ENCODE measurements at regions not wholly inside any gene's neighbourhood (a gene's known extent, or its start where the extent isn't known, plus 50 kb on each side); places are given as distances from the start of the nearest gene placed in this dataset.

- no peak overlapping the region for H3K27ac ChIP-seq (ENCODE audit: low read depth, low read length)
- no peaks in the 10 kb centered on the region for H3K4me1 ChIP-seq (ENCODE audit: control insufficient read depth, insufficient read depth, low read length)
- no peaks in the 10 kb centered on the region for H3K27me3 ChIP-seq (ENCODE audit: control insufficient read depth, insufficient read depth, low read length)
- H3K9ac ChIP-seq (ENCODE audit: low read length), result no peak overlapping the region
- H3K4me3 ChIP-seq (ENCODE audit: low read length), result no peak overlapping the region
- H3K36me3 ChIP-seq (ENCODE audit: control insufficient read depth, insufficient read depth, low read length), result no peaks in the 10 kb centered on the region
Measured at GRCh38 chr18:25454270-25454659, 102.3 kb upstream of the ZNF521 start.

GRCh38 chr18:25453556-25454269, 101.7 kb upstream of the ZNF521 start:
- H3K27me3 ChIP-seq (ENCODE audit: control insufficient read depth, insufficient read depth, low read length), result no peaks in the 10 kb centered on the region

GRCh38 chr18:25451077-25451658, 99.2 kb upstream of the ZNF521 start:
- H3K4me1 ChIP-seq (ENCODE audit: control insufficient read depth, insufficient read depth, low read length), result no peaks in the 10 kb centered on the region
- no peak overlapping the region for H3K27ac ChIP-seq (ENCODE audit: low read depth, low read length)
- H3K36me3 ChIP-seq (ENCODE audit: control insufficient read depth, insufficient read depth, low read length), result no peaks in the 10 kb centered on the region
- H3K27me3 ChIP-seq (ENCODE audit: control insufficient read depth, insufficient read depth, low read length), result no peaks in the 10 kb centered on the region
- no peak overlapping the region for H3K4me3 ChIP-seq (ENCODE audit: low read length)
- no peak overlapping the region for H3K9ac ChIP-seq (ENCODE audit: low read length)

More at GRCh38 chr18:25453556-25454269, 101.7 kb upstream of the ZNF521 start:
- Histone ChIP-seq H3K9ac (ENCODE audit: low read length) (no peak overlapping the region), H3K4me3 (ENCODE audit: low read length) (no peak overlapping the region), H3K27ac (ENCODE audit: low read depth, low read length) (no peak overlapping the region), H3K4me1 (ENCODE audit: control insufficient read depth, insufficient read depth, low read length) (no peaks in the 10 kb centered on the region), H3K36me3 (ENCODE audit: control insufficient read depth, insufficient read depth, low read length) (no peaks in the 10 kb centered on the region)

GRCh38 chr18:25449046-25449445, 97.1 kb upstream of the ZNF521 start:
- Histone ChIP-seq H3K36me3 (ENCODE audit: control insufficient read depth, insufficient read depth, low read length) (no peaks in the 10 kb centered on the region), H3K27ac (ENCODE audit: low read depth, low read length) (no peak overlapping the region), H3K4me3 (ENCODE audit: low read length) (no peak overlapping the region), H3K9ac (ENCODE audit: low read length) (no peak overlapping the region), H3K4me1 (ENCODE audit: control insufficient read depth, insufficient read depth, low read length) (no peaks in the 10 kb centered on the region), H3K27me3 (ENCODE audit: control insufficient read depth, insufficient read depth, low read length) (no peaks in the 10 kb centered on the region)

GRCh38 chr18:25446972-25447371, 95.0 kb upstream of the ZNF521 start:
- Histone ChIP-seq H3K27me3 (ENCODE audit: control insufficient read depth, insufficient read depth, low read length) (no peaks in the 10 kb centered on the region), H3K36me3 (ENCODE audit: control insufficient read depth, insufficient read depth, low read length) (no peaks in the 10 kb centered on the region), H3K27ac (ENCODE audit: low read depth, low read length) (no peak overlapping the region), H3K4me3 (ENCODE audit: low read length) (no peak overlapping the region), H3K4me1 (ENCODE audit: control insufficient read depth, insufficient read depth, low read length) (no peaks in the 10 kb centered on the region), H3K9ac (ENCODE audit: low read length) (no peak overlapping the region)

- no peak overlapping the region for H3K27ac ChIP-seq (ENCODE audit: low read depth, low read length)
- no peak overlapping the region for H3K9ac ChIP-seq (ENCODE audit: low read length)
- H3K4me1 ChIP-seq (ENCODE audit: control insufficient read depth, insufficient read depth, low read length), result no peaks in the 10 kb centered on the region
- no peaks in the 10 kb centered on the region for H3K27me3 ChIP-seq (ENCODE audit: control insufficient read depth, insufficient read depth, low read length)
- no peak overlapping the region for H3K4me3 ChIP-seq (ENCODE audit: low read length)
- H3K36me3 ChIP-seq (ENCODE audit: control insufficient read depth, insufficient read depth, low read length), result no peaks in the 10 kb centered on the region
Measured at GRCh38 chr18:25445430-25445829, 93.5 kb upstream of the ZNF521 start.

GRCh38 chr18:25443776-25444175, 91.8 kb upstream of the ZNF521 start:
- no peak overlapping the region for H3K9ac ChIP-seq (ENCODE audit: low read length)
- H3K27ac ChIP-seq (ENCODE audit: low read depth, low read length), result no peak overlapping the region
- H3K36me3 ChIP-seq (ENCODE audit: control insufficient read depth, insufficient read depth, low read length), result no peaks in the 10 kb centered on the region
- H3K4me3 ChIP-seq (ENCODE audit: low read length), result no peak overlapping the region
- H3K27me3 ChIP-seq (ENCODE audit: control insufficient read depth, insufficient read depth, low read length), result no peaks in the 10 kb centered on the region
- H3K4me1 ChIP-seq (ENCODE audit: control insufficient read depth, insufficient read depth, low read length), result no peaks in the 10 kb centered on the region

GRCh38 chr18:25435149-25435782, 83.3 kb upstream of the ZNF521 start:
- Histone ChIP-seq H3K27ac (ENCODE audit: low read depth, low read length) (no peak overlapping the region), H3K27me3 (ENCODE audit: control insufficient read depth, insufficient read depth, low read length) (no peaks in the 10 kb centered on the region), H3K9ac (ENCODE audit: low read length) (no peak overlapping the region)

GRCh38 chr18:25434745-25435144, 82.8 kb upstream of the ZNF521 start:
- Histone ChIP-seq H3K36me3 (ENCODE audit: control insufficient read depth, insufficient read depth, low read length) (no peaks in the 10 kb centered on the region), H3K9ac (ENCODE audit: low read length) (no peak overlapping the region), H3K4me1 (ENCODE audit: control insufficient read depth, insufficient read depth, low read length) (no peaks in the 10 kb centered on the region), H3K27ac (ENCODE audit: low read depth, low read length) (no peak overlapping the region), H3K4me3 (ENCODE audit: low read length) (no peak overlapping the region), H3K27me3 (ENCODE audit: control insufficient read depth, insufficient read depth, low read length) (no peaks in the 10 kb centered on the region)

More at GRCh38 chr18:25435149-25435782, 83.3 kb upstream of the ZNF521 start:
- Histone ChIP-seq H3K4me1 (ENCODE audit: control insufficient read depth, insufficient read depth, low read length) (no peaks in the 10 kb centered on the region), H3K4me3 (ENCODE audit: low read length) (no peak overlapping the region), H3K36me3 (ENCODE audit: control insufficient read depth, insufficient read depth, low read length) (no peaks in the 10 kb centered on the region)

- no peaks in the 10 kb centered on the region for H3K36me3 ChIP-seq (ENCODE audit: control insufficient read depth, insufficient read depth, low read length)
- no peak overlapping the region for H3K4me3 ChIP-seq (ENCODE audit: low read length)
- no peaks in the 10 kb centered on the region for H3K27me3 ChIP-seq (ENCODE audit: control insufficient read depth, insufficient read depth, low read length)
- no peaks in the 10 kb centered on the region for H3K4me1 ChIP-seq (ENCODE audit: control insufficient read depth, insufficient read depth, low read length)
- H3K27ac ChIP-seq (ENCODE audit: low read depth, low read length), result no peak overlapping the region
- no peak overlapping the region for H3K9ac ChIP-seq (ENCODE audit: low read length)
Measured at GRCh38 chr18:25433590-25433989, 81.6 kb upstream of the ZNF521 start.

GRCh38 chr18:25425024-25425423, 73.1 kb upstream of the ZNF521 start:
- Histone ChIP-seq H3K36me3 (ENCODE audit: control insufficient read depth, insufficient read depth, low read length) (no peaks in the 10 kb centered on the region), H3K27me3 (ENCODE audit: control insufficient read depth, insufficient read depth, low read length) (no peaks in the 10 kb centered on the region), H3K9ac (ENCODE audit: low read length) (no peak overlapping the region), H3K4me1 (ENCODE audit: control insufficient read depth, insufficient read depth, low read length) (no peaks in the 10 kb centered on the region), H3K4me3 (ENCODE audit: low read length) (no peak overlapping the region), H3K27ac (ENCODE audit: low read depth, low read length) (no peak overlapping the region)

- Histone ChIP-seq H3K27ac (ENCODE audit: low read depth, low read length) (no peak overlapping the region), H3K4me1 (ENCODE audit: control insufficient read depth, insufficient read depth, low read length) (no peaks in the 10 kb centered on the region), H3K36me3 (ENCODE audit: control insufficient read depth, insufficient read depth, low read length) (no peaks in the 10 kb centered on the region), H3K4me3 (ENCODE audit: low read length) (no peak overlapping the region), H3K27me3 (ENCODE audit: control insufficient read depth, insufficient read depth, low read length) (no peaks in the 10 kb centered on the region), H3K9ac (ENCODE audit: low read length) (no peak overlapping the region)
Measured at GRCh38 chr18:25423760-25424159, 71.8 kb upstream of the ZNF521 start.

- Histone ChIP-seq H3K4me3 (ENCODE audit: low read length) (no peak overlapping the region), H3K36me3 (ENCODE audit: control insufficient read depth, insufficient read depth, low read length) (no peaks in the 10 kb centered on the region), H3K9ac (ENCODE audit: low read length) (no peak overlapping the region), H3K27me3 (ENCODE audit: control insufficient read depth, insufficient read depth, low read length) (no peaks in the 10 kb centered on the region), H3K27ac (ENCODE audit: low read depth, low read length) (no peak overlapping the region), H3K4me1 (ENCODE audit: control insufficient read depth, insufficient read depth, low read length) (no peaks in the 10 kb centered on the region)
Measured at GRCh38 chr18:25423267-25423666, 71.3 kb upstream of the ZNF521 start.
